Loucy (cell line): ENCODE measurements at regions not wholly inside any gene's neighbourhood (a gene's known extent, or its start where the extent isn't known, plus 50 kb on each side); places are given as distances from the start of the nearest gene placed in this dataset.

Experiments used
- H2AFZ ChIP-seq: fragments of 200-600 bp; sonication (generic); 2 replicates; pipeline ENCODE4 v1.6.0; 2016; ENCODE audit warnings: antibody characterized with exemption, mild to moderate bottlenecking, low read length, moderate library complexity
- H3F3A ChIP-seq: fragments of 200-600 bp; 2 replicates; pipeline ENCODE4 v1.6.0; 2016; ENCODE audit warnings: antibody characterized with exemption, low read depth, mild to moderate bottlenecking
- H3K27me3 ChIP-seq: fragments of 200-600 bp; sonication (generic); 2 replicates; pipeline ENCODE4 v1.6.1; 2014; ENCODE audit warnings: low read length, mild to moderate bottlenecking; ENCODE audit not compliant: insufficient read depth, poor library complexity, severe bottlenecking
- H3K36me3 ChIP-seq: fragments of 200-600 bp; sonication (generic); 2 replicates; pipeline ENCODE4 v1.6.1; 2016; ENCODE audit warnings: low read length; ENCODE audit not compliant: insufficient read depth
- H3K4me1 ChIP-seq: fragments of 200-600 bp; sonication (generic); 2 replicates; pipeline ENCODE4 v1.5.1; 2014; ENCODE audit warnings: low read length, mild to moderate bottlenecking; ENCODE audit not compliant: insufficient read depth, poor library complexity, severe bottlenecking
- H3K4me2 ChIP-seq: fragments of 200-600 bp; sonication (generic); 2 replicates; pipeline ENCODE4 v1.6.0; 2014; ENCODE audit warnings: antibody characterized with exemption, low read length, low read depth, mild to moderate bottlenecking; ENCODE audit not compliant: poor library complexity, severe bottlenecking
- H3K4me3 ChIP-seq: fragments of 200-600 bp; sonication (generic); 2 replicates; pipeline ENCODE4 v1.5.1; 2014; ENCODE audit warnings: low read length, mild to moderate bottlenecking, mixed read lengths; ENCODE audit not compliant: poor library complexity, severe bottlenecking
- H3K79me2 ChIP-seq: fragments of 200-600 bp; sonication (generic); 2 replicates; pipeline ENCODE4 v1.6.1; 2014; ENCODE audit warnings: low read length; ENCODE audit not compliant: insufficient read depth
- H3K9ac ChIP-seq: fragments of 200-600 bp; sonication (generic); 2 replicates; pipeline ENCODE4 v1.6.0; 2014; ENCODE audit warnings: mild to moderate bottlenecking, low read depth, low read length, moderate library complexity; ENCODE audit not compliant: poor library complexity, severe bottlenecking
- H3K9me2 ChIP-seq: fragments of 200-600 bp; sonication (generic); replicated peaks from 2 replicates; pipeline ENCODE4 v1.6.1; 2016; ENCODE audit warnings: low read depth, low read length, mixed read lengths
- H3K9me3 ChIP-seq: fragments of 200-600 bp; sonication (generic); 2 replicates; pipeline ENCODE4 v1.6.1; 2014; ENCODE audit warnings: mild to moderate bottlenecking, antibody characterized with exemption, low read length, low read depth; ENCODE audit not compliant: insufficient read depth
- H4K20me1 ChIP-seq: fragments of 200-600 bp; sonication (generic); 2 replicates; pipeline ENCODE4 v1.6.0; 2014; ENCODE audit warnings: antibody characterized with exemption, low read length, mild to moderate bottlenecking; ENCODE audit not compliant: insufficient read depth, poor library complexity, severe bottlenecking
- EZH2phosphoT487 ChIP-seq: fragments of 200-600 bp; IDR thresholded peaks from 2 replicates; pipeline ENCODE4 v1.6.1; 2018; ENCODE audit warnings: antibody characterized with exemption, mild to moderate bottlenecking, moderate library complexity, borderline replicate concordance
- TF ChIP-seq, protein P1 (sequence below): fragments of 200-600 bp; sonication (generic); conservative IDR thresholded peaks from 2 replicates; pipeline ENCODE4 v1.5.1; 2014; ENCODE audit warnings: mild to moderate bottlenecking, antibody characterized with exemption, low read length

DNA sequence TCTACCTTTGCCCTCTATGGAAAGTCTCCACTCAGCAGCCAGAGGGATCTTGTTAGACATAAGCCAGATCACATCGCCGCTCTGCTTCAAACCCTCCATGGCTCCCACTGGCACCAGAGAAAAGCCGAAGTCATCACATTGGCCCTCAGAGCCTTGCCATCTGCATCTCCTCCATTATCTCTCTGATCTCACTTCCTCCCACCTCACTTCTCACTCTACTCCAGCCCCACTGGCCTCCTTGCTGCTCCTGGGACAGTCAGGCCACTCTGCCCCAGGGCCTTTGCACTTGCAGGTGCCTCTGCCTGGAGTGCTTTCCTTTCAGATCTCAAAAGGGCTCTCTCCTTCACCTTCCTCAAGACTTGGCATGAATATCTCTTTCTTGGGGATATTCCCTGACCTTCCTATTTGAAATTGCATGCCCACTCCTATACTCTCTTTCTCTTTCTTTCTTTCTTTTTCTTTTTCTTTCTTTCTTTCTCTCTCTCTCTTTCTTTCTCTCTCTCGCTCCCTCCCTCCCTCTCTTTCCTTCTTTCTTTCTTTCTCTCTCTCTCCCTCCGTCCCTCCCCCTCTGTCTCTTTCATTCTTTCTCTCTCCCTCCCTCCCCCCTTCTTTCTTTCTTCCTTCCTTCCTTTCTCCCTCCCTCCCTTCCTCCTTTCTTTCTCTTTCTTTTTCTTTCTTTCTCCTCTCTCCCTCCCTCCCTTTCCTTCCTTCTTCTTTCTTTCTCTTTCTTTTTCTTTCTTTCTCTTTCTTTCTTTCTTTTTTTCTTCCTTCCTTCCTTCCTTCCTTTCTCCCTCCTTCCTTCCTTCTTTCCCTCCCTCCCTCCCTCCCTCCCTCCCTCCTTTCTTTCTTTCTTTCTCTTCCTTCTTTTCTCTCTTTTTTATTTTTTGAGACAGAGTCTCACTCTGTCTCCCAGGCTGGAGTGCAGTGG lies 96.0 kb upstream of the CASZ1 start:
- no peak overlapping the region for H3K4me3 ChIP-seq
- H3K27me3 ChIP-seq: no peaks in the 10 kb centered on the region
- H3K4me1 ChIP-seq: peaks cover 15% of the 10 kb centered on the region
- H3F3A ChIP-seq: no peaks in the 10 kb centered on the region
- no peak overlapping the region for H2AFZ ChIP-seq
- TF ChIP-seq, protein P1, sequence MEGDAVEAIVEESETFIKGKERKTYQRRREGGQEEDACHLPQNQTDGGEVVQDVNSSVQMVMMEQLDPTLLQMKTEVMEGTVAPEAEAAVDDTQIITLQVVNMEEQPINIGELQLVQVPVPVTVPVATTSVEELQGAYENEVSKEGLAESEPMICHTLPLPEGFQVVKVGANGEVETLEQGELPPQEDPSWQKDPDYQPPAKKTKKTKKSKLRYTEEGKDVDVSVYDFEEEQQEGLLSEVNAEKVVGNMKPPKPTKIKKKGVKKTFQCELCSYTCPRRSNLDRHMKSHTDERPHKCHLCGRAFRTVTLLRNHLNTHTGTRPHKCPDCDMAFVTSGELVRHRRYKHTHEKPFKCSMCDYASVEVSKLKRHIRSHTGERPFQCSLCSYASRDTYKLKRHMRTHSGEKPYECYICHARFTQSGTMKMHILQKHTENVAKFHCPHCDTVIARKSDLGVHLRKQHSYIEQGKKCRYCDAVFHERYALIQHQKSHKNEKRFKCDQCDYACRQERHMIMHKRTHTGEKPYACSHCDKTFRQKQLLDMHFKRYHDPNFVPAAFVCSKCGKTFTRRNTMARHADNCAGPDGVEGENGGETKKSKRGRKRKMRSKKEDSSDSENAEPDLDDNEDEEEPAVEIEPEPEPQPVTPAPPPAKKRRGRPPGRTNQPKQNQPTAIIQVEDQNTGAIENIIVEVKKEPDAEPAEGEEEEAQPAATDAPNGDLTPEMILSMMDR: no peak
- no peak for TF ChIP-seq EZH2phosphoT487
- no peak overlapping the region for H3K9ac ChIP-seq
- no peak overlapping the region for H3K4me2 ChIP-seq
- no peaks in the 10 kb centered on the region for H3K9me3 ChIP-seq
- H3K36me3 ChIP-seq: no peaks in the 10 kb centered on the region
- no peaks in the 10 kb centered on the region for H3K9me2 ChIP-seq
- no peaks in the 10 kb centered on the region for H4K20me1 ChIP-seq
- H3K79me2 ChIP-seq: no peaks in the 10 kb centered on the region

DNA sequence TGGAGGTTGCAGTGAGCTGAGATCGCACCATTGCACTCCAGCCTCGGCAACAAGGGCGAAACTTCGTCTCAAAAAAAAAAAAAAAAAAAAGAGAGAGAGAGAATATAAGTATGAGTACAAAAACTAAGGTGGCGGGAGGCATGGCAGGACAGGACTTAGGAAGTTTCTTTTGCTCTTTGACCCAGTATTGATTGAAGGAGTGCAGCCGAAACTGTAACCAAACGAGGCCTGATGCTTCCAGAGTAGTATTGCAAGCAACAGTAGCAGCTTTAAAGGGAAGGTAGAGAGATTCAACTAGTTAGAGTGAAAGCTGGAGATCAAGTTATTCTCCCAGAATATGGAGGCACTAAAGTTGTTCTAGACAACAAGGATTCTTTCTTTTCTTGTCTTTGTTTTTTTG lies 99.2 kb upstream of the CASZ1 start:
- H3K79me2 ChIP-seq: no peaks in the 10 kb centered on the region
- H3K9ac ChIP-seq: no peak overlapping the region
- H3K4me1 ChIP-seq: peaks cover 32% of the 10 kb centered on the region
- TF ChIP-seq EZH2phosphoT487: no peak
- TF ChIP-seq, protein P1: no peak
- no peaks in the 10 kb centered on the region for H3K9me3 ChIP-seq
- H2AFZ ChIP-seq: peak overlapping the region; percentile 52; the same call in 1 of the 2 replicates
- H3K27me3 ChIP-seq: no peaks in the 10 kb centered on the region
- H3F3A ChIP-seq: no peaks in the 10 kb centered on the region
- no peaks in the 10 kb centered on the region for H3K36me3 ChIP-seq
- H4K20me1 ChIP-seq: no peaks in the 10 kb centered on the region
- no peak overlapping the region for H3K4me3 ChIP-seq
- no peak overlapping the region for H3K4me2 ChIP-seq
- H3K9me2 ChIP-seq: no peaks in the 10 kb centered on the region

DNA sequence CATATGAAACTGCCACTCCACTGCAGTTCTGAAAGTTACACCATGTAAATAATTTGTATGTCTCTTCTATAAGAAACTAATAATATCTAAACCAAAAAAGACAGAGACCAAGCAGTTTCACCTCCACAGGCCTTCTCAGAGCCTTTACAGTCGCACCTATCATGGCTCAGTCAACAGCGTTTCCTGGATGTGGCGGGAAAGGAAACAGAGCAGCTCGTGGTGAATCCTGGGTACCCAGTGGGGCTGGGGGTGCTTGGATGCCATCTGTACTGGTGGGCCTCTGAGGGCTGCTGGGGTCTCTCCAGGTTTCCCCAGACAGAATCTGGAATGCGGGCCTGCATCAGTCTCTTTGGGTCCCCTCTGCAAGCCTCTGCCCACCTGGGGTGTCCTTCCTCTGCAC lies 100.2 kb upstream of the CASZ1 start:
- Histone ChIP-seq H3K36me3 (no peaks in the 10 kb centered on the region), H3K79me2 (no peaks in the 10 kb centered on the region), H3K4me3 (no peak overlapping the region), H3K9ac (no peak overlapping the region), H3K27me3 (no peaks in the 10 kb centered on the region), H4K20me1 (no peaks in the 10 kb centered on the region), H3K4me2 (no peak overlapping the region), H3F3A (no peaks in the 10 kb centered on the region), H3K9me2 (no peaks in the 10 kb centered on the region), H2AFZ (peak overlapping the region; percentile 43; the same call in 1 of the 2 replicates), H3K4me1 (peaks cover 32% of the 10 kb centered on the region), H3K9me3 (no peaks in the 10 kb centered on the region)
- TF ChIP-seq, protein P1: no peak
